GM19452 (cell line): ENCODE measurements at regions not wholly inside any gene's neighbourhood (a gene's known extent, or its start where the extent isn't known, plus 50 kb on each side); places are given as distances from the start of the nearest gene placed in this dataset.
"Not testable (repeated sequence)": the region's sequence is repeated elsewhere in the genome, so short reads cannot be mapped to it uniquely, and the experiment has no call there.

Experiments used
- ATAC-seq: cut with Tn5 transposase; IDR thresholded peaks from one replicate; pipeline ENCODE4 v1.9.1; 2021; ENCODE audit not compliant: unreplicated experiment

DNA sequence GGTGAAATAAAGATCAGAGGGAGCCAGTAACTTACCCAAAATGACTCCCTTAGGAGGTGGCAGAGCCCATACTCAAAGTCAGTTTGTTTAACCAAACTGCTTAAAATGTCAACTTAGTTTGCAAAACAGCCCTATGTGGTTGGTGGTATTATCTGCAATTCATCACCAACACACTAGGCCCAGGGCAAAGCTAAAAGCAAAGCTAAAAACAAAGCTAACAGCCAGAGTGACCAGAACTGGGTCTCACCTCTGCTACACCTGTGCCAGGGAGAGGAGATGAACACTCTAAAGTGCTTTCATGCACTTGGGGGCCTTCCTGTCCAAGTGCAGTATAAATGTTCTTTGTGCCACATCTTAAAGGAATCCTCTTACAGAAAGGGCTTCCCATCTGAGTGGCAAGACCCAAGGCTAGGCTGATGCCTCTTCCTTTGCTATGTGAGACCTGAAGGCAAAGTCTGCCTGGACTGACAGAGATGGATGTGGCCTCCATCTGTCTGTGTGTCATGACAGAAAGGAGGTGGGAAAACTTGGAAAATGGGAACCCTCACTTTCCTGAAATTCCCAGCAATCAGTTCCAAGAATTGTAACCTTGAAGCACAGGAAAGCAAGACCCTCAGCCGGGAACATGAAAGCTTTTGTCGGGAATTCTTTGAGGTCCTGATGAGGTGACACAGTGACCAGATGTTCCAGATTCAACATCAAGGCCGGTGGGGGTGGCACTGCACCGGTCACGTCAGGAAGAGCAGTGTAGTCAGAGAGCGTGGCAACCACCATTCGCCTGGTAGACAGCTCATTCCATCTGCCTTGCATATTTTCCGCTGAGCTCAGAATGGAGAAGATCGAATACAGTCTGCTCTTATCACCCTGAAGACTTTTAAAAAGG is 214.3 kb upstream of the PLGLB2 start:
- ATAC-seq: not testable (repeated sequence)

DNA sequence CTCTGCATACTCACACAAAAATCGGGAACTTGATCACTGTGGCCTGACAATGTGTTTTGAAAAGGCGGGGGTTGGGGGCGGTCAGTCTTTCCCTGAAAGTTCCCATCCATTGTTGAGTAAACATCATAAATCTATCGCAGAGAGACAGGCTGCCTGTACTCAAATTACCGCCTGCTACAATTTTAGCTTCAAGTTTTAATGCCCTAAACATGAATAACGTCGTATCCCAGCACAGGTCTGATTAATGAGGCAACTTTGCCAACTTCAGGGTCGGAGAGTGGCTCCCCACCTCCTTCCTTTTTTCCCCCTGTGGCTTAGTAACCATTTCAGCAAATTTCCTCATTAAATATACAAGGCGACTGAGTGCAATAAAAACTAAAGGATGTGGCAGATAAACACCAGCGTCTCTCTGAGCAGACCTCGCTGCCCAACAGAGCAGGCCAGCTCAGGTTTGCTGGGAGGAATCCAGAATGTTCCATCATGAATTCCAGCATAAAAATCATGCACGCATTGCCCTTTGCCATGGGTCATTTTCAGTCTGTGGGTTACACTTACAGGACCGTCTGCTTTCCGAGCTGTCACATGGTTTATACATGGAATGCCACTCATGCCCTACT is 213.5 kb upstream of the PLGLB2 start:
- ATAC-seq: not testable (repeated sequence)

DNA sequence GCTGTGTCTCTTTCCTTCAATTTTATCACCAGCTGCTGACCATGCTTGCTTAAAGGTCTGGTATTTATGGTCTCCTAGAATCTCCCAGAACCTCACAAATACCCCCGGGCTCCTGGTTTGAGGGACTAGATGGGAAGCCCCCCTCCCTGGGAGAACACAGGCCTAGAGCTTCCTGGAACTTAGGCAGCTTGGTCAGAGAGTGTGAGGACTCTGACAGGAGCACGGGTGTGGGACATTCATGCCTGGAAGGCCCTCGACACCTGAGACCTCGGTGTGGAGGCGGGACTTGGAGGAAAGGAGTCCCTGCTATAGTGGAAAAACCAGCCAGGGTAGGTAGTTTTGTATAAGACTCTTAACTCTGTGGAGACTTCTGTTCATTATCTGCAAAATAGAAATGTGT is 211.5 kb upstream of the PLGLB2 start:
- ATAC-seq: not testable (repeated sequence)

DNA sequence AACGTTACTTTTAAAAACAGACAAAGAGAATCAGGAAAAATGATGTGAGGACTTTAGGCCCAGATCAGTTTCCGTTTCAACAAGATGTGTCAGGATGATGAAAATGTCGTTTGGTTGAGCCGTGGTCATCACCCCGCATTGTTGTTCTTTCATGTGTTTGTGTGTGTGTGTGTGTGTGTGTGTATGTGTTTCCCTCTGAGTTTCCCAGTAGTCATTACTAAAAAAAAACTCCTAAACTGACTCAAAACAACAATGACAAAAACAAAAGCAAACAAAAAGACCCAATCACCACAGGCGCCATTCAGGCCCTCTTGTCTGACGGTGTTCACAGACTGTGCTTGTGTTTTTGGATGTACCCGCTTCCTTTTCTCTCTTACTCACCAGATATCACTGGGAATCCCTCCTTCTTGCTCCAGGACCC is 210.6 kb upstream of the PLGLB2 start:
- not testable (repeated sequence) for ATAC-seq

DNA sequence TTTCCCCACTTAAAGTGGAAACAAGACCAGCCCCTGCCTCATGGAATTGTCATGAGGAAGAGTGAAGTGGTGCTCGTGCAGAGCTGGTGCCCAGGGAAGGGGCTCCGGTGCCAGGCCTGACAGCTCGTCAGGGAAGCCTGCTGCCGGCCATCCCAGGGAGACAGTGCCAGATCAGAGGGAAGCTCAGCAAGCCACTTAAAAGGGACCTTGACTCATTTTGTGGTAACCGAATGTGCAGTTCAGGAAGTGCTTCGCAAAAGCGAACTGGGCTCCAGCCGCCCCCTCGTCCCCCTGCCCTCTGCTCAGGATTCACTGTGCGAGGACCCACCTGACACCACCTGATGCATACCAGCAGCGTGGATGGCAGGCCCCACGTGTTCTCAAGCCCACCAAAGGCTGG is 209.6 kb upstream of the PLGLB2 start:
- ATAC-seq: not testable (repeated sequence)

DNA sequence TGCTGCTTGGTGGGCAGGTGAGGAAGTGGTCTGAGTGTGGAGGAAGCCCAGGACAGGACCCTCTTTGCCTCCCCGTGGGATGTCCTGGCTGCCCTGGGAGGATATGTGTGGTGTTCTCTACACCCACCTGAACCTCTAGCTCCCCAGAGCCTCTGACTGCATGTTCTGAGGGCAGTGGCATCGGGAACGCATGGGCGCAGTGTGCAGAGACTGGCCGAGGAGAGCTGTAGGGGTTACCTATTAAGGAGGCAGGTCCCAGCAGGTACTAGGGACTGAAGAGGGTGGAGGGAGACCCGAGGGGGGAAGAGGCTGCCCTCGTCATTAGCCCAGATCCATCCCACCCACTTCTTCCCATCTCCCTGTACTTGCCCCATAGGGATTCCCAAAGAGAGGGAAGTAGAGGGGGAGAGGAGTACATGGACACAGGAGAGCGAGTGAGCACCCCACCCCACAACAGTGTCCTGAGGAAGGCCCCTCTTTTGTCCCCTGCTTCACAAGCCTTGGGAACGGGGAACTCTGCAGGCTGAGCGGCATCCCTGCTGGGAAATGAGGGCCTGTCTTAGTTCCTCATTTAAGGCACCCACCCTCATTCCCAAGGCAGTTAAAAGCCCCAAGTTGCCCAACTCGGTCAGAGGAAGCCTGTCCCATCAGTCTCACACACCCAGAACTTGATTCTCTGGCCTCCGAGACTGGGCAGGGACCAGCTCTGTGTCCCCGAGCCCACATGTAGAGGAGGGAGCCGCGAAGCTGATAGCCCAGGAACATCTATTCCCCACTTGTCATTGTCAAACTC is 208.5 kb upstream of the PLGLB2 start:
- not testable (repeated sequence) for ATAC-seq

DNA sequence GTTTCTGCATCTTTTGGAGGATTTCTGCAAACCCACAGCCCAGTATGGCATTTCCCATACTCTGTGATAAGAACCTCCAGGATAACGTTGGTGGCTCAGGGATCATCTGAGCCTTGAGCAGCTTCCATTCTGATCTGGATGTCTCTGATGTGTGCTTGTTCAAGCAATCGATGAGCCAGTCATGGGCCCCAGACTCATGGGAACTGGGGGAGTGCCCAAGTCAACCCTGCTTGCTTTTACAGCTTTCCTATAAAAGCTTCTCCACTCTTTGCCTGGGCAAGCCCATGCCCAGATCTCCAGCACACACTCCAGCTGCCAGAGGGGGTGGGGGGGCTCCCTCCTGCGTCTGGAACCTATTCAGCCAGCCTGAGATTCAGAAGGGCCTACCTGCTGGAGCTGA is 207.6 kb upstream of the PLGLB2 start:
- ATAC-seq: not testable (repeated sequence)

DNA sequence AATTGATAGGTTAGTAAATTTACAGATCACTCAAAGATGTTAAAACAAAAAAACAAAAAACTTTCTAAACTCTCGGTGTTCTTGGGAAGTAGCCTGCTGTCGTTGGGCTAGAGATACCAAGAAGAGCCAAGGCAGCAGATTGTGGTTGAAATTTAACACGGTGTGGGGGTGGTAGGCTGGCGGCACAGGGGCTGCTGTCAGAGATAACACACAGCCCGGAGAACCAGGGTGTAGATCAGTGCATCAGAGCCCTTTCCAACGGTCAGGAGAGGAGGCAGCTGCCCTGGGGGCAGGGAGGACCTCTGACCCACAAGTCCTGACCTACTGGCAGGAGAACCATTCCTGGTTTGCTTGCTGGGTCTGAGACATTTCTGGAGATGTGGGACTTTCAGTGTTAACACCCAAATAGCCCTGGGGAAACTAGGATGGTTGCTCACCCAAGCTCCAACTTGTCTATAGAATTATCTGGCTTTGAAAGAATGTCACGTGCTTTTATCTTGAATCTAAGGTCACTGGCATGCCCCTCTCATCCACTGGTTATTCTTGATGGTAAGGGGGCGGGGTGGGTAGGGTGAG is 205.2 kb upstream of the PLGLB2 start:
- ATAC-seq: not testable (repeated sequence)

DNA sequence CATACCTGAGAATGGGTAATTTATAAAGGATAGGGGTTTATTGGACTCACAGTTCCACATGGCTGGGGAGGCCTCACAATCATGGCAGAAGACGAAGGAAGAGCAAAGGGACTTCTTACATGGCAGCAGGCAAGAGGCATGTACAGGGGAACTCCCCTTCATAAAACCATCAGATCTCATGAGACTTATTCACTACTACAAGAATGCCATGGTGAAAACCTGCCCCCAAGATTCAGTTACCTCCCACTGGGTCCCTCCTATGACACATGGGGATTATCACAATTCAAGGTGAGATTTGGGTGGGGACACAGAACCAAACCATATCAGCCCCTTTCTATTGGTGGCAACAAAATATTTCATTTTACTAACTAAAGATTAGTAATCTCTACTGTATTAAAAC is 204.1 kb upstream of the PLGLB2 start:
- ATAC-seq: not testable (repeated sequence)

DNA sequence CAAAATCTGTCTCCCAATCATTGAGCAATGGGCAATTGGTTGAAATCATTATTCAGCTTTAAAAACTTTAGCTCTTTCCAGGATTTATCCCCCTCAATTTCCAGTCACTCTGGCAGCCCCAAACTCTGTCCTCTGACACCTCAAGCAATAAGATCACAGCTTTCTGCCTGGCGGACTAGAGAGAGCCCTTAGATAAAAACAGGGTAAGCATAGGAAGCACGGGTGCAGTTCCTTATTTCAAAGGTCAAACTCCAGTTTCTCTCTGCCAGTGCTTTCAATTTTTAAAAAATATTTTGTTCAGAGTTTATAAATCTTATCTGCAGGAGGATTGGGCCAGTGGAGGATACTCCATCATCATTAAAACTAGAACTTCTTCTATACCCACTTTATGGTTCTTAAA is 200.8 kb upstream of the PLGLB2 start:
- not testable (repeated sequence) for ATAC-seq

DNA sequence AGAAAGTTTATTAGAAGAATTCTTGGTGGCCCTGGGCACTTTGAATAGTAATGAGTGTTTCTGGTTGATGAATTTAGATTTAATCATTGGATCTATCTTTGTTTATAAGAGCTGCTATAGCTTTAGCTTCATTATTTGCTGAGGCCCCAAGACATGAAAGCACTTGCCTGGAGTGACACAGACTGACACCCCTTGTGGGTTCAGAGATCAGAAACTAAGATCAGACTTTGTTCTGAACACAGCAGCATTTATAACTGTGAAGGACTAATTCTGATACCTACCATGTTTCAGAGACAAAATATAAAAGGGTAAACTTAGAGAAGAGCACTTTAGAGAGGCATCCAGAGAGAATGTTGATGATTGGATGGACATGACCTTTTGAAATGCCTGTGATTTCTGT is 199.9 kb upstream of the PLGLB2 start:
- not testable (repeated sequence) for ATAC-seq

DNA sequence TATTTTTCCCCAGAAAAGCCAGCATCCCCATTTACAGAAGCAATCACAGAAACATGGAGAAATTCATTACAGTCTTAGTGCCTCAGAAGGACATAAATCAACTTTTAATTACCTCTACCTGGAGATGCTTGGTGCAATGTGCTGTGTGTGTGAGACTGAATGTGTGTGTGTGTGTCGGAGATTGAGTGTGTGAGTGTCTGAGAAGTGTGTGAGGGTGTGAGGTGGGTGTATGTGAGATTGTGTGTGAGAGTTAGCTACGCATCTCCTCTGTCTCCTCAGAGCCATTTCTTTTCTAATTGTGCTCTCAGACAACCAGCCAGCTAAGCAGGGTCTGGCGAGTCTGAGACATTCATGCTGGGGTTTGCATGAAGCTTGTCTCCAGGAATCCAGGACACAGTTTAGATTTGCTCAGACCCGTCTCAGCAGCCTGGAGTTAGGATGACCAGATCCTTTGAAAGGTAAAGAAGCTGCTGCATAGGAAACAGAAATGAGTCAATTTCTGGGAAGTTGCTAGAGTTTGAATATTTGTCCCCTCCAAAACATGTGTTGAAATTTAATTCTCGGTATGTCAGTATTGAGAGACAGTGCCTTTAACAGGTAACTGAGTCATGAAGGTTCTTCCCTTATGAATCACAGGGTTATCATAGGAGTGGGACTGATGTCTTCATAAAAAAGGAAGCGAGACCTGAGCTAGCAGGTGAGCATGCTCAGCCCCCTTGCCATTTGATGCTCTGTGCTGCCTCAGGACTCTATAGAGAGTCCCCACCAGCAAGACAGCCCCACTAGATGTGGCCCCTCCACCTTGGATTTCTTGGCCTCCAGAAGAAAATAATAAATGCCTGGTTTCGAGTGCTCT is 199.0 kb upstream of the PLGLB2 start:
- not testable (repeated sequence) for ATAC-seq

DNA sequence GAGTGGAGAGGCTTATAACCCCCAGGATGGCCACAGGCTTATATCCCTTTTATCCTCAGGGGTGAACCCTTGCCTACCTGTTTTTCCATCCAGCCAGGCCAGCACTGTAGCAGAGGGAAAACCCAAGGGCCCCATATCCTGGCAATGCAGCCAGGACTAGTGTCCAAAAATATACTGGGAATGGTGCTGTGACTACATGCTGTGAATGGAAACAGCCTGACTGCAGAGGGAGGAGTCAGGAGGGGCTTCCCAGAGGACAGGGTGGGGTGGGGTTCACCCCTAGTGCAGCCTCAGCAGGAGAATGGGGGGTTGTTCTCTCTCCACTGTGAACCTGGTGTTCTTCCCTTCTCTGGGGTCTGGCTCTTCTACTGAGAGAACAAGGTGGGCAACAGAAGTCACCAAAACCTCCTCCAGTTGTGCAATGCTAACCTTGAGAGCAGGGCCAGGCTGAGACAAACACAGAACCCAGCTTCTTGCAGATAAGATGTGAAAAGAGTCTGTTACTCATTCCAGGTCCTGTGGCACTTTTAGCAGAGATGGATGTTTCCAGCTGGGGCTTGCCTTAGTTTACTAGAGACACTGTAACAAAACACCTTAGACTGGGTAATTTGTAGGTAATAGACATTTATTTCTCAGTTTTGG is 198.2 kb upstream of the PLGLB2 start:
- ATAC-seq: not testable (repeated sequence)

DNA sequence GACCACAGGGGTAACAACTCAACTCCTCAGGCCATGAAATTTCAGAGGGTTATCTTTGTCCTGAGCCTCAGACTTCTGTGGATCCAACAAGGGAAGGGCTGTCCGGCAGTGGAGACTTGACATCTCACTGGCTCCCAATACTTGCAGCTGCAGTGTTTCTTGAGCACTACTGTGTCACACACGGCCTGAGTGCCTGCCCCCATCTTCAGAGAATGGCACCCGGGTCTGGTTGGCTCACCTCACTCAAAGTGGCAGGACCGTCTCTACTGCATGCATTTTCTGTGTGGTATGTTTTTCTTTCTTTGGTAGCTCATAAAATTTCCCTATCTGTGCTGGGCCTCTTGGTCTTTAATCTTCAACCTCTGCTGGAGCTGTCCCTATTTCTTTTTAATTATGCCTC is 193.2 kb upstream of the PLGLB2 start:
- not testable (repeated sequence) for ATAC-seq

DNA sequence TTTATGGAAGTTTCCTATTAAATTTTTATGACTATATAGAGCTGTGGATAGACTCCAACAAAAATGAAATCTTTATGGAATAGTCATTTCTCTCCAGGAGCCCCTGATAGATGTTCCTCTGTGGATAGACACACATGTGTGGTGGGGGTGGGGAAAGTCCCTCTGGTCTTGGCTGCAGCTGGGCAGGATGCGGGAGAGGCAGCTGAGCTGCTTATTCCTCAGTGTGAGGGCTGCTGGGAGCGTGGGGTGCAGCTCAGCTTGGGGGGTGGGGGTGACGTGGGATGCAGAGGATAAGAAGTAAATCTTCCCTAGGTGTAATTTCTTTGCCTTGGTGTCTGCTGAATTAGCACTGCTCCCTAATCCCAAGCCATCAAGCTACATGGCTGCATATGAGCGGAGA is 192.8 kb upstream of the PLGLB2 start:
- ATAC-seq: not testable (repeated sequence)

DNA sequence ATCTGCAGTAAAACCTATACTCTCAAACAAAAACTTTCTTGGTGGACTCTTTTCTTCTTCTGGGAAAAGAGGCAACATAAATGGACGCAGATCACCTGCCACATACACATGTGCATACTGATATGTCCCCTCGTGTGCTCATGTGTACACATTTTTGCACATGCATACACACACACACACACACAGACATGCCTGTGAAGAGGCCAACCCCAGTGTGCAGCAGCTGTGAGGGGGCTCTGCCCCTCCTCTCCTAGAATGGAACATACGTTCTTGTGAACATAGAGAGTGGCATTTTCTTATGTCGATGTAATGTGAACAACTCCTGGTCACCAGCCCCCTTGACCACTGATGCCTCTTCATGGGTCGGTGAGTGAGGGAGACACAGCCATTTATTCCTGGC is 188.9 kb upstream of the PLGLB2 start:
- ATAC-seq: not testable (repeated sequence)

DNA sequence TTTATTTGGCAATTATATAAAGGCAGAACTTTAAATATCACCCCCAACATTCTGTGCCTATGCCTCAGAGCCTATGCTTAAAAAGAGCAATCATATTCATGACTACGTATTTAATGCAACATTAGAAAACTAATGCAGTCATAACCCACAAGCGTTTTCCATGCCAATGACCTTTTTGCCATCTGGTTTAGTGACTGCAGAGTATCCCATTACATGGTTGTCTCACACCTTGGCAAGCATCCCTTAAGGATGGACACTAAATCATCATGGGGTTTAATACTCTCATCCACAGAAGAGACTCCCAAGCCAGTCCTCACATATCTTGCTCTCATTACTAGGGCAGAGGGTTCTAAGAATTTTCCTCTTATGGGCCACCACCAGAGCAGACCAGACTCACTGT is 188.2 kb upstream of the PLGLB2 start:
- ATAC-seq: not testable (repeated sequence)

DNA sequence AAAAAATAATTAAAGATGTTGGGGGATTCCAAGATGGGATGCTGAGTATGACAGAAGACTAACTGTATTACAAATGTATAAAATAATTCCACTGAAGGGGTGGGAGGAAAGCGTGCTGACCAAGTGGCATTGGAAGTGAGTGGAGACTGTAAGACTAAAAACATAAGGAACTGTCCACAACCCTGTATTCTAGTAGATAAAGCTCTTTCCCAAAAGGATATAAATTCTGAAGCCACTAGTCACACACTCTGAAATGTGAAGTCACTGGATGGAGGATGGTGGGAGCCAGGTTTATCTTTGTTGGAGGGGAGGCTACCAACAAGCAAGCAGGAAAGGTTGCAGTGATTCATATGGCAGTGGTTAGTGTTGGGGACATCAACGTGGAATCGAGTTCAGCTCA is 182.8 kb upstream of the PLGLB2 start:
- not testable (repeated sequence) for ATAC-seq

DNA sequence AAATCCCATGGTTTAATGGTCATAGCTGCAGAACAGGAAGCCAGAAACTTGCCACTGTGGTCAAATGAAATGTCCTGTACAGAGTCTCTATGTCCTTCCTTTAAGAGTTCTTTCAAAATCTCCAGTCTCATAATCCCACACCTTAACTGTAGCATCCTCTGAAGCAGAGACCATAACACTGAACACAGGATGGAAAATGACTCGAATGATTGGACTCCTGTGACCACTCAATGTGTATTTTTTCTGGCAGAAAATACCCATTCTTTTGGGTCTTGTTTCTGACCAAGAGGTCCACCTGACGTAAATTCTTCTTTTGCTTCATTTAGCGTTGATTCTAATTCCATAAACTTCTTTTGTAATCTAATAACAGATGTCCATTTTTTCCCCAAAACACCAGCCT is 181.4 kb upstream of the PLGLB2 start:
- ATAC-seq: not testable (repeated sequence)

DNA sequence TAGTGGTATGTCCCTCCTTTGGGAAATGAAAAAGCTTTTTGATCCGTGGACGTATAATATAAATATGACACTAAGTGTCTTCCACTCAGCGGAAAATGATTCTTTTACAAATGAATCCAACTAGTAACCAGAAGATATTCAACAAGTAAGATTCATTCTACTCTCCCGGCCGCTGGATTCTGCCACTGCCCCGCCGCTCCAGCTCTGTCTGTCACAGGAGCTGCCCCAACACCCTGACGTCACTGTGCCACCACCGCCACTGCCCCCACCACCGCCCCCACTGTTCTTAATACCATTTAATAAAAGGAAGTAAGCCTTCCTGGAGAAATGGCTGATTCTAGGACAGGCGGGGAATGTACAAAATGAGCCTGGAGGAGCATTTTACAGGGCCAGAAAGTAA is 180.8 kb upstream of the PLGLB2 start:
- not testable (repeated sequence) for ATAC-seq
